Activated CD8-positive, alpha-beta memory T cell treated with anti-CD3 and anti-CD28 coated beads, Interleukin-2, amount 50 U/mL, for 24 hours (primary cell): ENCODE measurements at regions not wholly inside any gene's neighbourhood (a gene's known extent, or its start where the extent isn't known, plus 50 kb on each side); places are given as distances from the start of the nearest gene placed in this dataset.
"Not testable (repeated sequence)": the region's sequence is repeated elsewhere in the genome, so short reads cannot be mapped to it uniquely, and the experiment has no call there.

ENCODE experiments used
- DNase-seq: peaks from one replicate; pipeline ENCODE4 v3.0.0-alpha.2; 2020; ENCODE audit errors: extremely low read depth

- no peak for DNase-seq
Measured at GRCh38 chr13:44783994-44784707, 205.1 kb downstream of the NUFIP1 start.

DNA sequence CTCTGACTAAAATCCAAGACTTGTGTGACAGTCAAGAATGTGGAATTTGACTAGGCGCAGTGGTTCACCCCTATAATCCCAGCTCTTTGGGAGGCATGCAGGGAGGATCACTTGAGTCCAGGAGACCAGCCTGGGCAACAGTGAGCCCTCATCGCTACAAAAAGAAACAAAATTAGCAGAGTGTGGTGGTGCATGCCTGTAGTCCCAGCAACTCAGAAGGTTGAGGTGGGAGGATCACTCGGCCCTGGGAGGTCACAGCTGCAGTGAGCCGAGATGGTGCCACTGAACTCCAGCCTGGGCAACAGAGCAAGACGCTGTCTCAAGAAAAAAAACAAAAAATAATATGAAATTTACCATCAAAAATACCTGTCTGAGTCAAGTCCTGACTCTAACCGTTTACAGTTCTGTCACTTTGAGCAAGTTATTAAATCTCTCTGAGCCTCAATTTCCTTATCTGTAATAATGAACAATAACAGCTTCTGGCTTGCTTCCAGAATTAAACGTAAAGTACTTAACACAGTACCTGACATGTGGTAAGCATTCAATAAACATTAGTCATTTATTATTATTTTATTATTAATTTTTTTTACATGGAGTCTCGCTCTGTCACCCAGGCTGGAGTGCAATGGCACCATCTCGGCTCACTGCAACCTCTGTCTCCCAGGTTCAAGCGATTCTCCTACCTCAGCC lies 204.6 kb upstream of the TSC22D1 start:
- DNase-seq = no peak

- no peak for DNase-seq
Measured at GRCh38 chr13:44778761-44779484, 202.8 kb upstream of the TSC22D1 start.

- not testable (repeated sequence) for DNase-seq
Measured at GRCh38 chr13:44775290-44775689, 199.2 kb upstream of the TSC22D1 start.

- DNase-seq = no peak
Measured at GRCh38 chr13:44770951-44771350, 194.8 kb upstream of the TSC22D1 start.

DNA sequence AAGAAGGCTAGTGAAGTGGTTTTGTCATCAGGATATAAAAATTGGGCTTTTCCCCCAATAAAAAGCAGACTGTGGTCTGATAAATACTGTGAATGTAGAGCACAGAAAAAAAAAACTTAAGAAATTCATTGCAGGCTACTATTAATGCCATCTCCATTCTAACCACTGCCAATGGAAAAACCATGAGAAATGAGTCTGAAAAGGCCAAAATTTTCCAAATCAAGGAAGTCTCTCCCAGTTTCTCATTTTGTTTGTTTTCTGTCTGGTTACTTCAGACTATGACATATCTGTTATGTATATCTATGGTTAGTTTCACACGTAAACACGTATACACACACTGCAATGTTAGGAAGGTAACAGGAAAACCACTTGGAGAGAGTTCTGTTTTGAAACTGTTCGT lies 193.6 kb upstream of the TSC22D1 start:
- no peak for DNase-seq

- peak; percentile 6 for DNase-seq
Measured at GRCh38 chr13:44768775-44769581, 192.8 kb upstream of the TSC22D1 start.

GRCh38 chr13:44768239-44768638 lies 192.1 kb upstream of the TSC22D1 start:
- DNase-seq = no peak

- no peak for DNase-seq
Measured at GRCh38 chr13:44765001-44765471, 188.9 kb upstream of the TSC22D1 start.

GRCh38 chr13:44764302-44764692 lies 188.2 kb upstream of the TSC22D1 start:
- no peak for DNase-seq

DNA sequence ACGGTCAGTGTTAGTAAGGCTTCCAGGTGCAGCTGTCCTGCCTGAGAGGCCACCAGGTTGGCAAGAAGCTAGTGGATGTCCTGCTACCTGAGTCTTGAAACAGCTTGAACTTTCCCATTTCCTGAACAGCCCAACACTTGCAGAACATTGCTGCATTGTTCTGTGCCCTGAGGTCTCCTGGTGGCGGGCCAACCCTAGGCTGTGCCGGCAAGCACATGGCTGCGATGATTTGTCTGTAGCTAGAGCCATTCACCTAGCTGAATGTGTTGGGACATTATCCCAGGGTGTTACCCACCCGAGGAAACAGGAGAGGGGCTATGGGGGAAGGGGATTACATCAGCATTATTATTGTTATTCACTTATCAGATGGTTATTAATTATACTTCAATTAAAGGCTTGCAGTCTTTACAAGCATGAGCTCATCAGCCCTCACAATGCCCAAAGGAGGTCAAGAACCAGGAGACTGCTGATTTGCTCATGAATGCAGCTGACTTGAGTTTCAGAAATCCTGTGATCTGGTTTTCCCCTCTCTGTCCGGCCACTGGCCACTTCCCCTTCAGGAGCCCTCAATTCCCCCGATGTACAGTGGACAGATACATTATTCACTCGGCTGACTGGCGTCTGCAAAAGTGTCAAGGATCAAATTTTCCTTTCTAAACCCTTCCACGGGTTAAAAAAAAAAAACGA lies 187.6 kb upstream of the TSC22D1 start:
- no peak for DNase-seq

DNA sequence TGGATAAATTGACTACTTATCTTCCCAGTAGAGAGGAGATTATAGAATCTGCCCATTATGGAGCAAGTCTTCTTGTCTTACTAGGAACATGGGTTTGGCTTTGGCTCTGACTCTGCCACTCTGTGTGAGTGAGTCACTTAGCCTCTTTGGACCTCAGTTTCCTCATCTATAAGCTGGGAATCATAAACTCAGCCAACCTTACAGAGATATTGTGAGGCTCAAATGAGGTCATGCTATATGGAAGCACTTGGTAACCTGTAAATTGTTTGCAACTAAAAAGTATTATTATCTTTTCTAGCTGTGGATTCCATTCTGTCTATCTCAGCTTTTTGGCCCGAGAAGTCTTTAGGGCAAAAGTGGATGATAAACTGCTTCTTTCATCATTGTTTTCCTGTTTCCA lies 186.8 kb upstream of the TSC22D1 start:
- DNase-seq = no peak

DNA sequence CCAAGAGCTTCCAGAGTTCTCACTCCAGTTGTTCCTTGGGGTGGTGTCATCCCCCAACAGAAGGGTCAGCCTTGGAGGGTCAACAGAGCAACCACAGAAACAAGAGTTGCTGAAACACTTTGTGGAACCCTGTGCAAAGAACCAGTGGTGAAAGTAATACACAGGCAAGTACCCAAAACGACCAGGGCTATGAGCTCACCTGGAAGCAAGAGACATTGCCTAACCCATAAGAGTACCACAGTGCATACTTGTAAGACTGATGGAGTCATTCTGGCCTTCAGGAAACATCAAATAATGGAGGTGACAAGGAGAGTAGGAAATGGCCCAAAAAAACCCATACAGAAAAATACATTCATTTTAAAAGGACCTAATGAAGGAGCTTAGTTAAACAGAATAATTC lies 184.3 kb upstream of the TSC22D1 start:
- DNase-seq = no peak

GRCh38 chr13:44759384-44760360 lies 183.5 kb upstream of the TSC22D1 start:
- DNase-seq = no peak

GRCh38 chr13:44758630-44759383 lies 182.7 kb upstream of the TSC22D1 start:
- no peak for DNase-seq

DNA sequence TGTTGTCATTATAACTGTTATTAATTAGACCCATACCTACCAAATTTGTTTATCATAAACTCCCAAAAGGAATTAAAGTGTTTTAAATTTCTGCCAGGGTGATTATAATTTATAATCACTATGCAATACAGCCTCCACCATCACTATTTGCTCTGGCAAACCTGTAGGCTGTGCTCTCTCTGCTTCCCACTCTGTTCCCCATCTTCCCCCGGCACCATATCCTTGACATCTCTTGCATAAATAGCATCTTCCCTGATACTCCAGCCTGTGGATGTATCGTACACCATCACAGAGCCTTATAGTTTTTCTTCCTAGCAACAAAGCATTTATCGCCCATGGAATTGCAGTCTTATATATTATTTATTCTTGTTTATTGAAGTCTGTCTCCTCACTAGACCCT lies 181.5 kb upstream of the TSC22D1 start:
- DNase-seq = no peak

GRCh38 chr13:44756276-44756810 lies 180.2 kb upstream of the TSC22D1 start:
- DNase-seq = no peak

DNA sequence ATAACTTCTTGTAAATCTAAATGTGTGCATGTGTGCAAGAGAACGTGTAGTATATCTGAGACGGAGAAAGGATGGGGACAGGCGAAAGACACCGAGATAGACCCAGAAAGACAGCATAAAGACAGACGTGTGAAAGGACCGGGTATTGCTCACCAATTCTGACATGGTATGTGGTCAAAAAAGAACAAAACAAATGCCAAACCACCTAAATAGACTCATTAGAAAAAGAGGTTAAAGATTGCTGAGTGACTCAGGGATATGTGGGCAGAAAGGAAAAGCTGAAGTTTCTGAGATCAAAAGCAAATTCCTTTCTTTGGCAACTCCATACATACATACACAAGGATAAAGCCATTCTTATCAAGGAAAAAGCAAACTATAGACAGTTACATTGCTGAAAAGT lies 179.7 kb upstream of the TSC22D1 start:
- DNase-seq = no peak

- no peak for DNase-seq
Measured at GRCh38 chr13:44752164-44752563, 176.0 kb upstream of the TSC22D1 start.
